HUES64 (cell line): ENCODE measurements at regions not wholly inside any gene's neighbourhood (a gene's known extent, or its start where the extent isn't known, plus 50 kb on each side); places are given as distances from the start of the nearest gene placed in this dataset.

ENCODE experiments used
- H3K27ac ChIP-seq: 2 replicates; pipeline ENCODE4 v1.7.0; 2013; ENCODE audit warnings: low read depth, low read length, inconsistent platforms
- H3K27me3 ChIP-seq: 2 replicates; pipeline ENCODE4 v1.6.1; 2013; ENCODE audit warnings: mild to moderate bottlenecking, low read length; ENCODE audit not compliant: insufficient read depth
- H3K36me3 ChIP-seq: 2 replicates; pipeline ENCODE4 v1.6.1; 2013; ENCODE audit warnings: mild to moderate bottlenecking, low read length; ENCODE audit not compliant: insufficient read depth
- H3K4me1 ChIP-seq: 2 replicates; pipeline ENCODE4 v1.6.1; 2013; ENCODE audit warnings: mild to moderate bottlenecking, low read length, moderate library complexity; ENCODE audit not compliant: insufficient read depth
- H3K4me3 ChIP-seq: 2 replicates; pipeline ENCODE4 v1.5.1; 2013; ENCODE audit warnings: mild to moderate bottlenecking, low read length, moderate library complexity
- H3K9ac ChIP-seq: 2 replicates; pipeline ENCODE4 v1.6.1; 2013; ENCODE audit warnings: mild to moderate bottlenecking, low read depth, low read length
- H3K9me3 ChIP-seq: 2 replicates; pipeline ENCODE4 v1.6.1; 2013; ENCODE audit warnings: low read depth, low read length; ENCODE audit not compliant: insufficient read depth
- WGBS: fragments of 150-250, 120-280 bp; methylation state at CpG from one replicate; pipeline ENCODE4 v1.1.7; 2013; ENCODE audit warnings: missing lambda C conversion rate; 5-methylcytosine and 5-hydroxymethylcytosine counted together

DNA sequence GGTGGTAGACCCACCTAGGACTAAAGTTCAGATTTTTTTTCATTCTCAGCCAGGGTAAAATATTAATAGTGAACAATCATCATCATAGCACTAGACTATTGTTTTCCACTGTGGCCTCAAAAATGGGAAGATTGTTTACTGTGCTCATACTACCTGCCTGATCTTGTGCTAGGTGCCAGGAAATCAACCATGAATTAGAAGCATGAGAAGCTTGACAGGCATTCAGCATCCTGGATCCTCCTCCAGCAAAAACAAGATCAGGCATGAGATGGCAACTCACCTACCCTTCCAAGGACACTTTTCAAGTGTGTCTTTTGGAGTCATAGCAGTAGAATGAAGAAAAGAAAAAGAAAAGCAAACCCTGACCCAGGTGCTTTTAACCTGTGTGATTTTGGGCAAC is 174.2 kb downstream of the CYLD start:
- Histone ChIP-seq H3K27me3 (no peaks in the 10 kb centered on the region), H3K36me3 (no peaks in the 10 kb centered on the region), H3K4me1 (no peaks in the 10 kb centered on the region)

DNA sequence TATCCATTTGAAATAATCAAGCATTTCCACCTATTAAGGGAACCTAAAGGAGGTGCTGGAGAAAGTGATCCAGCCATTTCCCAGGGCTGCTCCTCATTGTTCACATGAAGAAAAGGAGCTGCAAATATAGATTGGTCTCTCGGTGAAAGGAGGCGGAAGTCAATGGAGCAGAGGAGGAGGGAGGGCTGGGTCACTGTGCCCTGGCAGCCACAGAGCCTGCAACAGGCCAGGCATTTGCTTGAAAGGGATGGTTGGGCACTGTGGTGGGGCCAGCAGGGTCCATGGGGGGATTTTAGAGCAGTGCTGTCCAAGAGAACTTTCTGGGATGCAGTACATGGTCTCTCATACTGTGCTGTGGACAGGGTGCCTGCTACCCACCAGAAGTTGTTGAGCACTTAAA is 173.2 kb downstream of the CYLD start:
- Histone ChIP-seq H3K9ac (no peak overlapping the region), H3K27ac (no peak overlapping the region), H3K4me1 (no peaks in the 10 kb centered on the region), H3K4me3 (no peak overlapping the region), H3K9me3 (no peaks in the 10 kb centered on the region), H3K36me3 (no peaks in the 10 kb centered on the region), H3K27me3 (no peaks in the 10 kb centered on the region)
- WGBS = 90% methylated on average over 2 of the region's 2 CpGs

More for the DNA sequence above, 174.2 kb downstream of the CYLD start:
- no peaks in the 10 kb centered on the region for H3K9me3 ChIP-seq
- H3K9ac ChIP-seq = no peak overlapping the region
- H3K27ac ChIP-seq = no peak overlapping the region
- H3K4me3 ChIP-seq = no peak overlapping the region

DNA sequence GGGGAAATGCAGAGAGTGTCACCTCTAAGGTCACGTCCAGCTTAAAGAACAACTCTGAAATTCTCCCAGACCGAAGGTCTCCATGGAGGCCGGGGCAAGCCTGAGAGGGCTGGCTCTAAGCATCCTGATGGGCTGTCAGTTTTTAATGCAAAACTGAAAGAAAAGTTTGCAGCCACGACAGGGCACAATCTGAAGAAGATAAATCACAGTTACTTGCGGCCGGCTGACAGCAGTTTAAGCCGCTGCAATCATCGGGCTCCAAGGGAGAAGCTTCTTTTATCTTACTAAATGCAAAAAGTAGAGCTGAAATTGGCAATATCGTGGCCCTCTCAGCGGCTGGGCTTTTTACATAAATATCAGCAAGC is 168.8 kb downstream of the CYLD start:
- Histone ChIP-seq H3K4me1 (peaks cover 3% of the 10 kb centered on the region; the same call in 1 of the 2 replicates), H3K36me3 (no peaks in the 10 kb centered on the region), H3K4me3 (no peak overlapping the region), H3K9ac (no peak overlapping the region), H3K27me3 (no peaks in the 10 kb centered on the region), H3K9me3 (no peaks in the 10 kb centered on the region), H3K27ac (no peak overlapping the region)
- WGBS = 88% methylated on average over 10 of the region's 10 CpGs

- Histone ChIP-seq H3K4me3 (no peak overlapping the region), H3K9ac (no peak overlapping the region), H3K9me3 (no peaks in the 10 kb centered on the region), H3K36me3 (no peaks in the 10 kb centered on the region), H3K27me3 (no peaks in the 10 kb centered on the region), H3K27ac (no peak overlapping the region), H3K4me1 (peaks cover 3% of the 10 kb centered on the region; the same call in 1 of the 2 replicates)
- WGBS = 87% methylated on average over 10 of the region's 10 CpGs
These were observed 168.2 kb downstream of the CYLD start for GRCh38 chr16:50909831-50910735.

- no peaks in the 10 kb centered on the region for H3K9me3 ChIP-seq
- peaks cover 3% of the 10 kb centered on the region; the same call in 1 of the 2 replicates for H3K4me1 ChIP-seq
- WGBS = 96% methylated on average over 7 of the region's 7 CpGs
- no peaks in the 10 kb centered on the region for H3K27me3 ChIP-seq
- no peak overlapping the region for H3K4me3 ChIP-seq
- H3K9ac ChIP-seq = no peak overlapping the region
- H3K27ac ChIP-seq = no peak overlapping the region
- H3K36me3 ChIP-seq = no peaks in the 10 kb centered on the region
These were observed 166.6 kb downstream of the CYLD start for GRCh38 chr16:50908468-50908867.

GRCh38 chr16:50906454-50906853 is 164.6 kb downstream of the CYLD start:
- Histone ChIP-seq H3K4me3 (no peak overlapping the region), H3K36me3 (no peaks in the 10 kb centered on the region), H3K9ac (no peak overlapping the region), H3K27me3 (no peaks in the 10 kb centered on the region), H3K4me1 (peaks cover 3% of the 10 kb centered on the region; the same call in 1 of the 2 replicates), H3K27ac (no peak overlapping the region), H3K9me3 (no peaks in the 10 kb centered on the region)
- WGBS = 58% methylated on average over 10 of the region's 10 CpGs

DNA sequence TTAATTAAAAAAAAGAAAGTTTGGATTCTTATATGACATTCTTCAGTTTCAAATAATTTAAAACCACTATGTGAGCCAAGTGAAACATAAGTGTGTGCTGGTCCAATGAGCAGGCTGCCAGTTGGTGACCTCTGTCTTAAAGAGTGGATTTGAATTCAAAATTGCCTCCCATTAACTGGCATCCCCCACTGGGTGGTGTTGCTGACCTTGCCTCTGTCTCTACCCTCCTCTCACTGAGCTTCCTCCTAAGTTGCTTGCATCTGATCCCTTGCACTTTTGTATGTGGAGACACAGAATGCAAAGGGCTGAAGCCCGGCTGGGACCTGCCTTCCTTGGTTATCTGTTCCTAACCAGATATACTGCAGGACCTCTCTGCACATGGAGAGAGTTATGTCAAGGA is 160.6 kb downstream of the CYLD start:
- Histone ChIP-seq H3K27me3 (no peaks in the 10 kb centered on the region), H3K4me1 (peaks cover 3% of the 10 kb centered on the region; the same call in 1 of the 2 replicates), H3K9ac (no peak overlapping the region), H3K9me3 (no peaks in the 10 kb centered on the region), H3K27ac (no peak overlapping the region), H3K4me3 (no peak overlapping the region), H3K36me3 (no peaks in the 10 kb centered on the region)
- WGBS = 77% methylated on average over 1 of the region's 1 CpG

DNA sequence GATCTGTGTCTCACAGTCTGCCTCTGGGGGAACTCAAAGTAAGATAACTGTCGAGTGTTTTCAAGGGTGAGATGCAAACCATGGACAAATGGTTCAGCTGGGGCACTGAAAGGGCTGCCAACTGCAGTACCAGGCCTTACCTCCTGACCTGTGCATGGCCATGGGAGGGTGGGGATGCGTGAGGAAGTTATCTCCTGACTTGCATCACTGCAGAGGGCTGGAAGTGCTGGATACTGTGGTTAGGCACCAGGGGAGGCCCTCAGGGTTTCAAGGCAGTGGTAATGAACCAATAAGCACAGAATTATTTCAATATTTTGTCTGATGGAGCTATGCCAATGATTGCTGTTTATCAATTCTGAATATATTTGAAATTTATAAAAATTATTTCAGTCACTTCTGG is 159.2 kb downstream of the CYLD start:
- H3K27ac ChIP-seq = no peak overlapping the region
- H3K27me3 ChIP-seq = no peaks in the 10 kb centered on the region
- H3K4me3 ChIP-seq = no peak overlapping the region
- 83% methylated on average over 2 of the region's 2 CpGs for WGBS
- no peaks in the 10 kb centered on the region for H3K36me3 ChIP-seq
- H3K9me3 ChIP-seq = no peaks in the 10 kb centered on the region
- no peak overlapping the region for H3K9ac ChIP-seq
- no peaks in the 10 kb centered on the region for H3K4me1 ChIP-seq

DNA sequence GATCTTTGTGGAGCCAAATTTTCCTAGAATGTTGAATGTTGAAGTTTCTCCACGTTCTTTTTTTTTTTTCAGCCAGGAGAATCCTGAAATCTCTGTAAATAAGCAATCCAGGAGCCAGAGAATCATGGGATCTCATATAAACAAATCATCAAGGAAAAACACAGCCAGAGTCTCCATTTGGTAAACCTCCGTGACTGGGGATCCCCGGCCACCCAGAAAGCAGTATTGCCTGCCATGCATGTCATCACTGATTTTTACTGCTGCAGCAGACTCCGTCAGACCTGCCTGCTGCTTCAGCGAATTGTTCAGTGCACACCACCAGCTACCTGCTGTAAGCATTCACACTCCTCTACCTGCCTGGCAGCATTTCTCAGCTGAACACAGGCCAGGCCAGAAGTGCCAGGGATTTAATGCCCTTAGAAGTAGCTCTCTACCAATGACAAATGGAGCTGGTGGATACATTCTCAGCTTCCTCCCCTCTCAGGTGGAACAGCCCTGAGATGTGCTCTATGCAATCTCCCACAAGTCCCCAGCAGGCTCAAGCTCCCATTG is 158.6 kb downstream of the CYLD start:
- Histone ChIP-seq H3K4me3 (no peak overlapping the region), H3K9me3 (no peaks in the 10 kb centered on the region), H3K9ac (no peak overlapping the region), H3K4me1 (no peaks in the 10 kb centered on the region), H3K27ac (no peak overlapping the region), H3K36me3 (no peaks in the 10 kb centered on the region), H3K27me3 (no peaks in the 10 kb centered on the region)
- 92% methylated on average over 5 of the region's 5 CpGs for WGBS

DNA sequence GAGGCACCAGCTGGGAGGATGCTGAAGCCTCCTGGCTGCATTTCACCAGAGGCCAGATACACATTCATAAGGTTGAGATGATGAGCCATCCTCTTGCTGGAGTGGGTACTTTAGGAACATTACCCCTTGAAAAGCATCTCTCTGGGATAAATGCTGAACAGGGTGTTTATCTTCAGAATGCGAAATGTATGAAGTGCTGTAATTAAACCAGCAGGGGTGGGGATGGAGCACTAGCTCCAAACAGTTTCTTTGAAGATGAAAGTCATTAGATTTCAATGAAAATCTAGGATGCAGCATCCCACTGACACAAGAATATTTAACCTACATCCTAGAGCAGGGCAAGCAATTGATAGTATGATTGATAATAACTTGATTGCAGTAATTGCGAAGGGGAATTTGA is 158.1 kb downstream of the CYLD start:
- H3K27ac ChIP-seq = no peak overlapping the region
- H3K4me1 ChIP-seq = no peaks in the 10 kb centered on the region
- H3K4me3 ChIP-seq = no peak overlapping the region
- H3K9me3 ChIP-seq = no peaks in the 10 kb centered on the region
- no peaks in the 10 kb centered on the region for H3K27me3 ChIP-seq
- 94% methylated on average over 2 of the region's 2 CpGs for WGBS
- H3K9ac ChIP-seq = no peak overlapping the region
- H3K36me3 ChIP-seq = no peaks in the 10 kb centered on the region

DNA sequence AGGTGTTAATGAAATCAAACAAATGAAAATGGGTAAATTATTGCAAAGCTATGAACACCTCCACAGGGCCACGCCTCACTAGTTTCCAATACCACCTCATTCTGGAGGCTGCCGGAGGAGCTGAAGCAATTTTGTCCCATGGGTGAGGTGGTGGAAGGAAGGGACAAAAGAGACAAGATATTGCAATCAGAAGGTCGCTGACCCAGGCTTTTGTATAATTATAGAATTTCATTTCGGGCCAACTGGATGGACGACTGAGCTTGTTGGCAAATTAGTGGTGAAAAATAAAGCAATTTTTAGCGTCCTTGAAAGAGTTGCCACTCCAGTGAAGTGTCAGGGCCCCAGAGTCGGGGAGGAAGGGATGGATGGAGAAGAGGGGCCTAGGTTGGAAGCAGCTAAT is 147.9 kb downstream of the CYLD start:
- 90% methylated on average over 7 of the region's 7 CpGs for WGBS
- Histone ChIP-seq H3K9ac (no peak overlapping the region), H3K36me3 (no peaks in the 10 kb centered on the region), H3K9me3 (no peaks in the 10 kb centered on the region), H3K4me3 (no peak overlapping the region), H3K4me1 (no peaks in the 10 kb centered on the region; the same call in 1 of the 2 replicates), H3K27ac (no peak overlapping the region), H3K27me3 (no peaks in the 10 kb centered on the region)
